GM23248 (cell line): ENCODE measurements at regions not wholly inside any gene's neighbourhood (a gene's known extent, or its start where the extent isn't known, plus 50 kb on each side); places are given as distances from the start of the nearest gene placed in this dataset.

ENCODE experiments used
- DNase-seq: peaks from one replicate; pipeline ENCODE4 v3.0.0-alpha.2; 2015
- H2AFZ ChIP-seq: fragments of 200-600 bp; sonication (generic); 2 replicates; pipeline ENCODE4 v1.6.1; 2016; ENCODE audit warnings: antibody characterized with exemption
- H3F3A ChIP-seq: fragments of 200-600 bp; sonication (generic); 2 replicates; pipeline ENCODE4 v1.6.1; 2016; ENCODE audit warnings: mild to moderate bottlenecking, antibody characterized with exemption, mixed run types; ENCODE audit not compliant: insufficient read depth
- H3K27ac ChIP-seq: fragments of 200-600 bp; sonication (generic); 2 replicates; pipeline ENCODE4 v1.5.1; 2016; ENCODE audit warnings: mild to moderate bottlenecking
- H3K27me3 ChIP-seq: fragments of 200-600 bp; sonication (generic); replicated peaks from 2 replicates; pipeline ENCODE4 v1.6.1; 2016; ENCODE audit warnings: mild to moderate bottlenecking; ENCODE audit not compliant: insufficient read depth
- H3K36me3 ChIP-seq: fragments of 200-600 bp; sonication (generic); 2 replicates; pipeline ENCODE4 v1.6.1; 2016; ENCODE audit warnings: low read depth, mild to moderate bottlenecking
- H3K4me1 ChIP-seq: fragments of 200-600 bp; sonication (generic); 2 replicates; pipeline ENCODE4 v1.6.1; 2016; ENCODE audit warnings: mild to moderate bottlenecking; ENCODE audit not compliant: insufficient read depth
- H3K4me2 ChIP-seq: fragments of 200-600 bp; sonication (generic); one replicate; pipeline ENCODE4 v1.6.1; 2016; ENCODE audit warnings: mild to moderate bottlenecking; ENCODE audit not compliant: unreplicated experiment
- H3K4me3 ChIP-seq: fragments of 200-600 bp; sonication (generic); 2 replicates; pipeline ENCODE4 v1.5.1; 2016; ENCODE audit warnings: mild to moderate bottlenecking
- H3K79me2 ChIP-seq: fragments of 200-600 bp; sonication (generic); 2 replicates; pipeline ENCODE4 v1.6.1; 2016; ENCODE audit warnings: mild to moderate bottlenecking; ENCODE audit not compliant: insufficient read depth
- H3K9ac ChIP-seq: fragments of 200-600 bp; sonication (generic); 2 replicates; pipeline ENCODE4 v1.6.1; 2016; ENCODE audit warnings: mild to moderate bottlenecking
- H3K9me2 ChIP-seq: fragments of 200-600 bp; sonication (generic); 2 replicates; pipeline ENCODE4 v1.6.1; 2016; ENCODE audit warnings: mixed run types, mild to moderate bottlenecking, moderate library complexity; ENCODE audit not compliant: insufficient read depth
- H3K9me3 ChIP-seq: fragments of 200-600 bp; sonication (generic); one replicate; pipeline ENCODE4 v1.6.1; 2017; ENCODE audit warnings: low read depth
- H4K20me1 ChIP-seq: fragments of 200-600 bp; sonication (generic); 2 replicates; pipeline ENCODE4 v1.6.0; 2016; ENCODE audit not compliant: insufficient read depth
- EZH2 ChIP-seq: fragments of 200-600 bp; sonication (generic); IDR thresholded peaks from 2 replicates; pipeline ENCODE4 v1.6.1; 2018; ENCODE audit warnings: antibody characterized with exemption, mild to moderate bottlenecking; ENCODE audit not compliant: insufficient read depth, poor library complexity, severe bottlenecking
- EZH2phosphoT487 ChIP-seq: fragments of 200-600 bp; sonication (generic); IDR thresholded peaks from 2 replicates; pipeline ENCODE4 v1.6.1; 2018; ENCODE audit warnings: antibody characterized with exemption, moderate library complexity, mild to moderate bottlenecking, low read depth; ENCODE audit not compliant: insufficient read depth
- WGBS, 2 experiments: methylation state at CpG; one replicate each; pipeline ENCODE4 v1.1.6; 2015 to 2017; ENCODE audit warnings: low lambda C conversion rate in 2 of 2, low coverage in 1 of 2; ENCODE audit errors: missing lambda C conversion rate in 2 of 2; 5-methylcytosine and 5-hydroxymethylcytosine counted together
- in situ Hi-C: fragments of 300-500 bp; cut with MboI; formaldehyde crosslinking; loops from 2 replicates; pipeline ENCODE4 v1.15.0; 2020

DNA sequence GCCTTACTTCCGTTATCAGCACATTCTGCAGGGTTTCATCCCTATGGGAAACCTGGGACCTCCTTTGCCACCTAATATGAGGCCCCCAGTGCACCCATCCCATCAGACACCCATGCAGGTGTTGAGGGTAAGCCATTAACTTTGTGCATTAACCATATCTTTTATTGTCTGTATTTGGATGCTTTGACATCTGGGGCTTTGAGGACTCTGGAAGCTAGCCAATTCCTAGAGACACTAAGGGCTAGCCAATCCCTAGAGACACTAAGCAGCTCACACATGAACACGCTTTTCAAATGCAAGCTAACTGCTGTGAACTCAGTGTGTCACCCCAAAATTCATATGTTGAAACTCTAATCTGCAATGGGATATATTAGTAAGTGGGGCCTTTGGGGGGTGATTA is 272.5 kb upstream of the COBL start:
- Histone ChIP-seq H3K4me1 (no peaks in the 10 kb centered on the region), H3K36me3 (no peaks in the 10 kb centered on the region), H2AFZ (no peak overlapping the region), H3K27ac (no peak overlapping the region), H3K27me3 (no peaks in the 10 kb centered on the region), H3K4me2 (no peak overlapping the region), H4K20me1 (no peaks in the 10 kb centered on the region), H3K9me3 (no peaks in the 10 kb centered on the region), H3K9ac (no peak overlapping the region), H3K79me2 (no peaks in the 10 kb centered on the region), H3F3A (no peaks in the 10 kb centered on the region), H3K9me2 (no peaks in the 10 kb centered on the region), H3K4me3 (no peak overlapping the region)
- DNase-seq = no peak
- TF ChIP-seq EZH2phosphoT487 = no peak
- TF ChIP-seq EZH2 = no peak
- in situ Hi-C loops = no loop called here
- 0 to 4% methylated on average over 2 of the region's 2 CpGs for WGBS, 2 experiments

- Histone ChIP-seq H3K36me3 (no peaks in the 10 kb centered on the region), H3K4me1 (no peaks in the 10 kb centered on the region), H3K79me2 (no peaks in the 10 kb centered on the region), H3F3A (no peaks in the 10 kb centered on the region), H4K20me1 (no peaks in the 10 kb centered on the region), H3K9me2 (no peaks in the 10 kb centered on the region), H3K27me3 (no peaks in the 10 kb centered on the region), H3K9ac (no peak overlapping the region), H3K4me2 (no peak overlapping the region), H3K9me3 (no peaks in the 10 kb centered on the region), H3K27ac (no peak overlapping the region), H2AFZ (no peak overlapping the region), H3K4me3 (no peak overlapping the region)
- in situ Hi-C loops = no loop called here
- WGBS, 2 experiments = 4 to 5% methylated on average over 3 of the region's 3 CpGs
- no peak for DNase-seq
- TF ChIP-seq EZH2 (no peak), EZH2phosphoT487 (no peak)
Observed at GRCh38 chr7:51587604-51588003, 271.0 kb upstream of the COBL start.

DNA sequence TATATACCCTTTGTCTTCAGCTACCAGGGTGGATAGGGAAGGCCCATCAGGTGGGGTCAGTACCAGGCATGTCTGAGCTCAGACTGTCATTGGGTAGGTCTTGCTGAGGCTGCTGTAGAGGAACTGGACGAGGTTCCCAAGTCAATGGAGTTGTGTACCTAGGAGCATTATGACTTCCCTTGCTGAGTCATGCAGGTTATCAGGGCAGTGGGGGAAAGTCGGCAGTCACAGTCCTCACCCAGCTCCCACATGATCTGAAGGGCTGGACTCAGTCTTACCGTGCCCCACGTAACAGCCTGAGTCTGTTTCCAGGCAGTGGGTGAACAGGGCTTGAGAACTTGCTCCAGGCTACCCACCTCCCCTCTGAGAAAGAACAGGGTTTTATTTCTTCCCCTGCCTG is 260.8 kb upstream of the COBL start:
- 12 to 23% methylated on average over 4 of the region's 4 CpGs for WGBS, 2 experiments

GRCh38 chr7:51569581-51569980 is 253.0 kb upstream of the COBL start:
- no peaks in the 10 kb centered on the region for H4K20me1 ChIP-seq
- no peak overlapping the region for H3K4me2 ChIP-seq
- H3F3A ChIP-seq = no peaks in the 10 kb centered on the region
- no peaks in the 10 kb centered on the region for H3K27me3 ChIP-seq
- DNase-seq = no peak
- H3K27ac ChIP-seq = no peak overlapping the region
- H3K9me3 ChIP-seq = no peaks in the 10 kb centered on the region
- 19 to 21% methylated on average over 3 of the region's 3 CpGs for WGBS, 2 experiments
- H3K79me2 ChIP-seq = no peaks in the 10 kb centered on the region
- no peaks in the 10 kb centered on the region for H3K9me2 ChIP-seq
- H3K4me3 ChIP-seq = no peak overlapping the region
- in situ Hi-C loops = no loop called here
- no peak for TF ChIP-seq EZH2
- TF ChIP-seq EZH2phosphoT487 = no peak
- no peaks in the 10 kb centered on the region for H3K36me3 ChIP-seq
- H3K4me1 ChIP-seq = no peaks in the 10 kb centered on the region
- H3K9ac ChIP-seq = no peak overlapping the region
- H2AFZ ChIP-seq = no peak overlapping the region

More for the DNA sequence above, 260.8 kb upstream of the COBL start:
- H3K9ac ChIP-seq = no peak overlapping the region
- H2AFZ ChIP-seq = no peak overlapping the region
- H3K9me3 ChIP-seq = no peaks in the 10 kb centered on the region
- no peaks in the 10 kb centered on the region for H3K79me2 ChIP-seq
- no peak overlapping the region for H3K4me3 ChIP-seq
- no peak for DNase-seq
- H3K36me3 ChIP-seq = no peaks in the 10 kb centered on the region
- H3K27ac ChIP-seq = no peak overlapping the region
- no peaks in the 10 kb centered on the region for H3F3A ChIP-seq
- no peak overlapping the region for H3K4me2 ChIP-seq
- TF ChIP-seq EZH2phosphoT487 (no peak), EZH2 (no peak)
- H3K4me1 ChIP-seq = no peaks in the 10 kb centered on the region
- in situ Hi-C loops = no loop called here
- H4K20me1 ChIP-seq = no peaks in the 10 kb centered on the region
- no peaks in the 10 kb centered on the region for H3K27me3 ChIP-seq
- no peaks in the 10 kb centered on the region for H3K9me2 ChIP-seq

DNA sequence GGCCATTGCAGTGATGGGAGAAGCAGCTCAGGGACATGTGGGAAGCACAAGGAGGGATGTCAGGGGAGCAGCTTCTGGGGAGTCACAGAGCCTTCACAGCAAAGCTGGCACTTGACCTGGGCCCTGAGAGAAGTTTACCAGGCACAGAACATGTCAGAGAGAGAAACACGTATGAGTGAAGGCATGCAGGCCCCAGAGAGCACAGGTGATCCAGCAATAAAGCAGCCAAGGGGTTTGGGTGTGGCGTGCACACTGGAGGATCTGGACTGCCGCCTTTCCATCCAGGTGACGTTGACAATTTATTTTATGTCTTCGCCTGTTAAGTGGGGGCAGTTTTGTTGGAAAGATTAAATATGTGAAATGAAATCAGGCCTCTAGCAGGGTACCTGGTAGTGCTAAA is 252.6 kb upstream of the COBL start:
- TF ChIP-seq EZH2phosphoT487 (no peak), EZH2 (no peak)
- in situ Hi-C loops = no loop called here
- Histone ChIP-seq H3K4me1 (no peaks in the 10 kb centered on the region), H3K27ac (no peak overlapping the region), H3K4me2 (no peak overlapping the region), H2AFZ (no peak overlapping the region), H3K9ac (no peak overlapping the region), H3K9me2 (no peaks in the 10 kb centered on the region), H3K9me3 (no peaks in the 10 kb centered on the region), H4K20me1 (no peaks in the 10 kb centered on the region), H3K4me3 (no peak overlapping the region), H3F3A (no peaks in the 10 kb centered on the region), H3K36me3 (no peaks in the 10 kb centered on the region), H3K27me3 (no peaks in the 10 kb centered on the region), H3K79me2 (no peaks in the 10 kb centered on the region)
- 12 to 25% methylated on average over 5 of the region's 5 CpGs for WGBS, 2 experiments
- no peak for DNase-seq
